HG02588 (cell line): ENCODE measurements at regions not wholly inside any gene's neighbourhood (a gene's known extent, or its start where the extent isn't known, plus 50 kb on each side); places are given as distances from the start of the nearest gene placed in this dataset.

Experiments used
- ATAC-seq: cut with Tn5 transposase; IDR thresholded peaks from one replicate; pipeline ENCODE4 v1.9.1; 2021; ENCODE audit warnings: mild to moderate bottlenecking, moderate library complexity; ENCODE audit not compliant: unreplicated experiment

DNA sequence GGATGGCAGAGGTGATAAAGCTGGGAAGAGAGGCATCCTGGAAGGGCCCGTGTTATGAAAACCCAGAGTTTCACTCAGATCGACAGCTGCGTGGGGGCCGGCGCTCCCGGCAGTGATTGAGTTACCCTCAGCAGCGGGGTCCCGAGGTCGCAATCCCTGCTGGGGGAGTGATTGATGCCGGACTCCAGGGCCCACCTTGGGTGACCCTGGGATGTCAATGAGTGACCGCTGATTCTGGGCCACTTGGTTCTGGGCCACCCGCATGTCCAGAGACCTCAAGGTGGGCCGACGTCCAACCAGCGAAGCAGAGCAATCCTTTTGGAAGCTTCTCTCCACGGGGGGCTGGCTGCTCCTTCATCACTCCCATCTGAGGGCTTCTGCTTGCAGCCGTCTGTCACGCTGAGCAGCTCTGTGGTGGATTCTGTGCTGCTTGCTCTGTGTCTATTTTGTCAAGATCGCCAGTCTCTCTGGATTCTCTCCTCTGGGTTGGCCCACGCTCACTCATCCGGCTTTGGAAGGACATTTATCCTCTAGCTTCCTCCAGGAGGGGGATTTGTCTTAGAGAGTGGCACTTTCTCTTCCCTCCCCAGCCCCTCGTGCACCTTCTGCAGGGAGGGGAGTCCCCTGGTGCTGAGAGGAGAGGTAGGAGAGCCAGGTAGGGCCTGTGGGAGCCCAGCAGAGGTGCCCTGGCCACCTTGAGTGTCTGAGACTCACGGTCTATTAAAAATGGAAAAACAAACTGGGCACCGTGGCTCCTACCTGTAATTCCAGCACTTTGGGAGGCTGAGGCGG is 110.9 kb upstream of the C1orf174 start:
- no peak for ATAC-seq

DNA sequence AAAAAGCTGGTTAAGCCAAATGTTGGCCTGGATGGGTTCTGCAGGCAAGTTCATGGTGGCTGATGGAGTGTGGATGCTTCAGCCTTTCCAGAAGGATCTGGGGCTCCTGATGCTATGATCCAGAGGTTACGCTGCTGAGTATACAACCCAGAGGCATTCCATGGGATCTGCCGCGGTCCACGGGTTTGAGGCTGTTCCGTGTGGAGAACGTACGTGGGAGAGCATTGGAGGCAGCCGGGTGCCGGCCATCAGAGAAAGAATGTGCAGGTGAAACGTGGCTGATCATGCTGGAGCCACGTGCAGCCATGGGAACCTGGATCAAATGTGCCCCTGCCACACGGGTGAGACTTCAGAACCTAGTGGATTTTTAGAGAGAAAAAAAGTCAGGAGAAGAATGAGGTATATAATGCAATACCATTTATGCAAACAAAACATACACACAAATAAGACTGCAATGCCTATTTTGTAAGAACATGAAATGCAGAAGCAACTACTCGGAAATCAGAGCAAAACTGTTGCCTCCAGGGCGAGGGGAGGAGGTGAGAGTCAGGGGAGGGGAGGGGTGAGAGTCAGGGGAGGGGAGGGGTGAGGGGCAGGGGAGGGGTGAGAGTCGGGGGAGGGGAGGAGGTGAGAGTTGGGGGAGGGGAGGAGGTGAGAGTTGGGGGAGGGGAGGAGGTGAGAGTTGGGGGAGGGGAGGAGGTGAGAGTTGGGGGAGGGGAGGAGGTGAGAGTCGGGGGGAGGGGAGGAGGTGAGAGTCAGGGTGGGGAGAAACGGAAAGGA is 116.5 kb upstream of the C1orf174 start:
- no peak for ATAC-seq

DNA sequence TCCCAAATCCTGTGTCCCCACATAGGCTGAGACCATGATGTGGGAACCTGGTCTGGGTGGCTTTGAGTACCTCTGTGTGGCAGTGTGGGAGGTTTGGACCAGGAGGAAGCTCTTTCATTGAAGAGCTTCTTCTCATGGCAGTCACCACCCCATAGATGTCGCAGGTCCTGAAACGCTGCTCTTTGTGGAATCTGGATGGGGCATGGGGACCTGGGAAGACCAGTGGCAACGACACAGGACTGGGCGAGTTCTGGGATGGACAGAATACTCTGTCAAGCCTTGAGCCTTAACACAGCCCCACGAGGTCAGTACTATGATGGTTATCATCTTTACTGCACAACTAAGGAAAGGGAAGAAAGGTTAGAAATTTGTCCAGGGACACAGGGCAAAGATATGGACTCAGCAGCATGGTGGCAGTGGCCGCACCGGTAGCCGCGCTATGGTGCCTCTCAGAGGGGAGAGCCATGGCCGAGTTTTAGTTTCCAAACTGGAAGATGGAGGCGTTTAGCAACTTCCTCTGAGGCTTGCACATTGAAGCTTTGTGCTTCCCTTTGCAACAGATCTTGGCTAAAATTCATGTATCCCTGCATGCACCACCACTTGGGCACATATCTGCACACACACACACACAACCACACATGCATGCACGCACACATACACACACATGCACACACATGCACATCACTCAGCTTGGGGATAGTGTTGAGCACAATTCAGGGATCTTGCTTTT is 117.7 kb upstream of the C1orf174 start:
- ATAC-seq: no peak

DNA sequence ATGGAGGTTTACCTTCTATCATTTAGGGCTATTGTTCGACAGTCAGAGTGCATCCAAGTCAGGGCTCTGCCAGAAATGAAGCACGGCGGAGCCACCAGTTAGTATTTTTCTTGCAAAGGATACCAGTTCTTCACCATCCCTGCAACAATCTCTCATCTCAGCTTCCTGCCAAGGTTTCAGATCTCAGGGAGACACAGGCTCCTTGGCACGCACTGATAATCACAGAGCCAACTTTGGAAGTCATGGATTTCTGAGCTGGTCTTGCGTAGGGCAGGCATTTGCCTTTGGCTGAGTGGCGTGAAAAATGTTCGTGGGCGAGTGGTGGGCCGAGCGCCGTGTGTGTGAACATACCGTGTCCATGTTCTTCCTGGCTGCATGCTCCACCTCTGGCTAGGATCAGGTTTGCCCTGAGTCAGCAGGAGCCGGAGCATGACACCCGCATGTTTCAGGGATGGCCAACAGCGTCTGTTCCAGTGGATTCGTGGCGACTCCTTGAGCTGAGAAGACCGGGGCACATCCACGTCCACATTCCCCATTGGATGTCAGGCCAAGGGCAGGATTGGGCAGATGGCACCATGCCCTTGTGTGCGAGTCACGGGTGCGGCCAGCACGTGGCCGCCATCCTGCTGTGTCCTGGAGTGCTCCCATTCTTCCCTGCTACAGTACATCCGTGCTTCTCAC is 118.5 kb upstream of the C1orf174 start:
- no peak for ATAC-seq

DNA sequence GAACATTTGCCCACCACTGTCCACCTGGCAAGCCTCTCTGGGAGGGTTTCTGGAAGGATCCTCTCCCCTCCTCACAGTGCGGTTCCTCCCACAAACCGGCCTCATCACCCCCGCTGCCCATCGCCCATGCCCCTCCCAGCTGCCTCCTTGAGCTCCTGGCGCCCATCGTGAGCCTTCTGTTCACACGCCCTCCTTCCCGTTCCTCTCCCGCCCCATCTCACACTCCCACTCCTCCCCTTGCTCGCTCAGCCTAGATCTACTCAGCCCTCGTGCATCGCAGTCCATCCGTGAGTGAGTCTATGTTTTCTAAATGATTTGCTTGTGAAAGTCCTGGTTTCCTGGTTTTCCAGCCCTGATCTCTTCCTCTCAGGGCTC is 119.1 kb upstream of the C1orf174 start:
- no peak for ATAC-seq

DNA sequence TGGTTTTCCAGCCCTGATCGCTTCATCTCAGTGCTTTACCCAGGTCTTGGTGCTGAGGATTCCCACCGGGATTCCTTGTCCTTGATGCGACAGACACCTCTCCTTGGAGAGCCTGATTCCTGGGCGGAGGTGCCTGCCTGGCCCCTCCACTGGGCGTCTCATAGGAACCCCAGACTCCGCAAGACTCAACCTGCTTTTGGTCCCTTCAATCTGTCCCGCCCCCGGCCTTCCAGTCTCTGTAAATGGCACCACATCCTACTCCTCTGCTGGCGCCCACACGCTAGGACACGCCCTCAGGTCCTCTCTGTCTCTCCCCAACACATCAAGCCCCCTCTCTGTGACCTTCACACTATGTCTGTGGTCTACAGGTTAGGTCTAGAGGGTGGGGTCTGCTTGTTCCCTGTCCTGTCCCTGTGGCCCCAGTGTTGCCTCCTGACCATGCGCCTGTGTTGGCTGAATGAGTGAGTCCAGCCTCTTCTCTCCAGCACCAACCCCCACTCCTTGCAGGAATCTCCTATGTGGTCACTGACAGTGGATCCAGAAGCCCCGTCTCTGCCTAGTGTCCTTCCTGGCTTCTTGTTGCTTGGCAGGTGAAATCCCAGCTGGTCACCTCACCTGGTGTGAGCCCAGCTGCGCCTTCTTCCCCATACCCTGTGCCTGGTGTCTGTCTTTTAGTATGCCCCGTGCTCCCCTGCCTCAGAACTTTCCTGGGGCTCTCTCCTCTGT is 119.7 kb upstream of the C1orf174 start:
- ATAC-seq: no peak

DNA sequence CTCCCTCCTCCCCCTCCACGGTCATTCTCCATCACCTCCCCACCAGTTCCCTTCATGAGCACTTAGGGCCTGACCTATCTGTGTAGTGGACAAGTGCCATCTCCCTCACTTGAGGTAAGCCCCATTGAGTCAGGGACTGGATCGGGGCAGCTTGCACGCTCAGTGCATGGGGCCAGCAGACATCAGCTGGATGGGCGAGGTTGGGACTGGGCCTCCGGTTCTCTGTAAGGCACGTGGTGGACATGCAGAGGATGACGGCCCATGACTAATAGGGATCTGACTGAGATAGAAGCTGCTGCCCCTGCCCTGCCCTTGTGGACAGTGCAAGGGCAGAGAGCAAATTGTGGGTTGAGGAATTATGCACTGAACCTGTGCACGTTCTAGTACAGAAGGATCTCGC is 120.4 kb upstream of the C1orf174 start:
- no peak for ATAC-seq

DNA sequence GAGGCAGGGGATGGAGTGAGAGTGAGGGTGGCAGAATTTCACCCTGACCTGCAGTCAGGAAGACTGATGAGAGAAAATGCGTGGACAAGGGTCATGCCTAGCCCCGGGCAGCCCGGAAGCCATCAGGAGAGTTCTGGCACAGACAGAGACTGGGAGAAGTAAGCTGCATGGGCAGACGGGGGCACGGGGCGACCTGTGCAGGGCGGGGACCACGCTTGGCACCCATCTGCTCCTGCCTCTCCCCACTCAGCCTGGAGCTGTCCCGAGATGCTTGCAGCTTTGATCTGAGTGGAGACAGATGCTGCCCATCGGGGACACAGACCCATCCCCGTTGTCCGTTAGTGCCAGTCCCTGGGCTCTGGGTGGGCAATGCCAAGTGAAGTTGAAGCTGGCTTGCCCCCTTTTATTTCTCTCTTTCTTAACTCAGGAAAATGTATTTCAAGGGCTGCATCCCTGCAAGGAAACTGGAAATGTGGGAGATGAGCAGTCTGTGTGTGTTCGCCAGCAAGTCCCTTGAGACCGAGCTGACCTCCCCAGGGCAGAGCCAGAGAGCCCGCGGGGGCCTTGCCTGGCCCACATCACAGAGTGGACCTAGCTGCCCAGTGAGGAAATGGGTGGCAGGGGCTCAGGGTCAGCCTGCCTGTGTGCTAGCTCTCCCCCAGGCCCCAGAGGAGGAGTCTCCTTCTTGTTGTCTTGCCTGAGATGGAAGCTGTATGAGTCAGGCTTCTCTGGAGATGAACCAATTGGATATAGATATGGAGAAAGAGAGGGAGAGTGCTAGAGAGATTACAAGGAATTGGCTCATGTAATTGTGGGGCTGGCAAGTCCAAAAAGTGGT is 121.3 kb upstream of the C1orf174 start:
- no peak for ATAC-seq

DNA sequence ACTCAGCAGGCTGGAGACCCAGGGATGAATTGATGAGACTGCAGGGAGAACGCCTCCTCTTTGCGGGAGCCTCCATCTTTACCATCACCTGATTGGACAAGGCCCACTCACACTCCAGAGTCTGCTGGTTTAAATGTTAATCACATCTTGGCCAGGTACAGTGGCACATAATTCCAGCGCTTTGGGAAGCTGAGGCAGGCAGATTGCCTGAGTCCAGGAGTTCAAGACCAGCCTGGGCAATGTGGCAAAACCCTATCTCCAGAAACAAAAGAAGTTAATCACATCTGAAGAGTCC is 121.8 kb upstream of the C1orf174 start:
- ATAC-seq: no peak

DNA sequence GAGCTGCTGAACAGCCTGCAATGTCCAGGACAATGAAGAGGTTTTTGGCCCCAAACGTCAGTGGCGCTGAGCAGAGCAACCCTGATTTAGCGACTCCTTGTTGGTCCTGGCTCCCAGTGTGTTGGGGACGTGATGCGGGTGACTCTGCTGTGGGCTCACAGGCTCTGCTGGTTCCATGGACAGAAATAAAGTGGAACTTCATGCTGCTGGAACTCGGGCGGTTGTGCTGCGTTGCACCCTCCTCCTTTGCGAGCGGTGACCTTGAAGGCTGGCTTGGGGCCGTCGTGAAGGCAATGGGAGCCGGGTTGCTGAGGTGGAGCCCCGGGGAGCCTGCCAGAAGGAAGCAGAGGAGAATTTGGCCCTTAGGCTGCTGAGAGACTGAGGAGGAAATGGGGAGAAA is 122.6 kb upstream of the C1orf174 start:
- no peak for ATAC-seq

DNA sequence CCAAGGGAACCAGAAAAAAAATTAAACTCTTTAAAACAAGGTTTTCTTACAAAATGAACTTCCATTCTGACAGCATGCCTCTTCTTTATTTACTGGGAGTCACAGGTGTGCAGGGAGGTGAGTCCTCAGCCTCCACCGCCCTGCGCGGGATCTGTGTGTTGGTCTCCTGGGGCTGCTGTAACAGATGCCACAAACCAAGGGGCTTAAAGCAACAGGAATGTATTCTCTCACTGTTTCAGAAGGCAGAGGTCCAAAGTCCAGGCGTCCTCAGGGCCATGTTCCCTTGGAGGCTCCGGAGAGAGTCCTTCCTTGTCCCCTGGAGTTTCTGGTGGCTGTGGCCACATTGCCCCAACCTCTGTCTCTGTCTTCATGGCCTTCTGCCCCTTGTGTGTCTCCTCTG is 123.6 kb upstream of the C1orf174 start:
- ATAC-seq: no peak

DNA sequence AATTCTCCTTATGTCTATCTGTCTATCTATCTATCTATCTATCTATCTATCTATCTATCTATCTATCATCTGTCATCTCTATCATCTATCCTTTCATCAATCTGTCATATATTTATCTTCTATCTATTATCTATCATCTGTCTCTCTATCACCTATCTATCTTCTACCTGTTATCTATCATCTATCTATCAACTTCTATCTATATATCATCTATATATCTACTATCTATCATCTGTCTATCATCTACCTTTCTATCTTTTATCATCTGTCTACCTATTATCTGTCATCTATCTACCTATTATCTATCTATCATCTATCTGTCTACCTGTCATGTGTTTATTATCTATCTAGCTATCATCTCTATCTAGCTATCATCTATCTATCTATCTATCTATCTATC is 124.7 kb upstream of the C1orf174 start:
- ATAC-seq: no peak

DNA sequence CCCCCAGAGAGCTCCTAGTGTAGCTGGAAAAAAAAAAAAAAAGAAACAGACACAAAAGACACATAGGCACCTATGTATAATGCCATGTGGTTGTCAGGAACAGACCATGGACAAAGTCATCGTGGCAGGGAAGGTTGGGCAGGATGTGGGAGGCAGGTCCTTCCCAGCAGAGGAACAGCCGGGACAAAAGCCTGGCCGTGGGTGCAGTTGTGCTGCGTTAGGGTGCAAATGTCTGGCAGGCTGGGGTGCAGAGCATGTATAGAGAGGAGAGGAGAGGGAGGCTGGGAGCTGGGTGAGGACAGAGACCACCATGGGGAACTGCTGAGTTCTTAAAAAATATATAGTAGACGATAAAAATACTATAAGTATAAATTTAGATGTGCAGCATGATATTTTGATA is 125.7 kb upstream of the C1orf174 start:
- ATAC-seq: no peak

DNA sequence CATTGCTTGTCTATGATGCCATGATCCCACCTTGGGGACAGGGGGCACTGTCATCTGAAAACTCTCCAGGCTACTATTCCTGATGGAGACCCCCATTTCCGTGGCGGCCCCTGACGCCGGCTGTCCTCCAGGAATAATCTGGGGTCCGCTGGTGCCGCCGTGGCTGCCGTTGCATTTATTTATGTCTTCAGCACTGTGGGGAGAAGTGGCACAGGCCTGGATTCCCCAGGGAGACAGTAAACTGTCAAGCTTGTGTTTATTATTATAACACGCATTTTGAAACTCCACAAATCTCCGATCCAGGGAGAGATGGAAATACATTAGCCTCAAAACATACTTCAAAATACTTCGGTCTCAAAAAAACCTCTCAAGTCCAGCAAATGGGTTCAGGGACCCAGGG is 126.9 kb upstream of the C1orf174 start:
- no peak for ATAC-seq

DNA sequence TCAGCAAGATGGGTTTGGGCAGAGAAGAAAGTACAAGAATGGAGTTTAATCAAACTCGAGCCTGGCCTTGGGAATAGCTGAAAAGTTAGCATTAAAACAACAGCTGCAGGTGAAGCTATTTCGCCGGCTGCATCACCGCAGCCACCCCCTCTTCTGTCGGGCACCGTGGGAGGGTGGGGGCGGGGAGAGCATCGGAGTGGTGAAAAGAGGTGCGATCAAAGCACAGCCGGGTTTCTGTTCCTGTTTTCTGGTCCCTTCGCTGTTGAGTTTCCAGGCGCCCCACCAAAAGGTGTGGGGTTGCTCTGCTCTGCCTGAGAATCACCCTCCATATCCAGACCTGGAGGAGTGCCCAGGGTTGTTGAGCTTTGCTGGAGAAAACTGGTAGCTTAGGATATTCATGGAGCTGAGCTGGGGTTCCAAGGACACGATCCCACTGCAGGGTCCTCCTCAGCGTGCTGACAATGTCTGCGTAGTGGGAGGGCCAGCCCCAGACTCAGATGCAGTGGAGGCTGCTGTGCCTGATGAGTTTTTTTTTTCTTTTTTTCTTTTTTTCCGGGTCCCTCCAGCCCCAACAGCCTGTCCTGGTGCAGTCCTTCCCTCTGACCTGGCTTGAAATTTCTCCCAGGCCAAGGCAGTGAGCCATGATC is 127.5 kb upstream of the C1orf174 start:
- ATAC-seq: no peak

DNA sequence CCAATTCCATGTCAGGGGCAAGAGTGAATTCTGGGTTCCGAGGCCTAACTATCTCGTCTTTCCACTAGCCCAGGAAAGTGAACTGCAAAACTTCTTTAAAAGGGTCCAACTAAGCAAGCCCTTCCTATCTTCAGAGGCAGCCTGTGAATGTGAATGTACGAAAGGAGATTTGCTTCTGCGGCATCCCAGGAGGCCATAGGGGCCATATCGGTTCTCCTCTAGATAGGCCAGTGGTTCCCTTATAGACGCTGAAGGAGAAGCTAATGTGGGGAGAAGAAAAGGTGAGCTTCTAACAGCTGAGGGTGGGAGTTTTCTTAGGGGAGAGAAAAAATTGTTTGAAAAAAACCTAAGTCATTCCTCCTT is 128.0 kb upstream of the C1orf174 start:
- ATAC-seq: no peak

DNA sequence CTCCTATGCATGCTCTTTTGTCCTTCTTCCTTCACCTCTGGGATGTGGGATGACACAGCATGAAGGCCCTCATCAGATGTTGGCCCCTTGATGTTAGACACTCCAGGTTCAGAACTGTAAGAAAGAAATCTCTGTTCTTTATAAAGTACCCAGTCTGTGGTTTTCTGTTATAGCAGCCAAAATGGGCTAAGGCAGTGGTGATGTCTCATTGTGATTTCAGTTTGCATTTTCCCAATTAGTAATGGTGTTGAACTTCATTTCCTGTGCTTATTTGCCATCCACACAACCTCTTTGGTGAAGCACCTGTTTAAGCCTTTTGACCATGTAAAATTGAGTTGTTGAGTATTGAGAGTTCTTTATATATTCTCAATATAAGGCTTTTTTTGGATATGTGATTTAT is 129.3 kb upstream of the C1orf174 start:
- no peak for ATAC-seq

DNA sequence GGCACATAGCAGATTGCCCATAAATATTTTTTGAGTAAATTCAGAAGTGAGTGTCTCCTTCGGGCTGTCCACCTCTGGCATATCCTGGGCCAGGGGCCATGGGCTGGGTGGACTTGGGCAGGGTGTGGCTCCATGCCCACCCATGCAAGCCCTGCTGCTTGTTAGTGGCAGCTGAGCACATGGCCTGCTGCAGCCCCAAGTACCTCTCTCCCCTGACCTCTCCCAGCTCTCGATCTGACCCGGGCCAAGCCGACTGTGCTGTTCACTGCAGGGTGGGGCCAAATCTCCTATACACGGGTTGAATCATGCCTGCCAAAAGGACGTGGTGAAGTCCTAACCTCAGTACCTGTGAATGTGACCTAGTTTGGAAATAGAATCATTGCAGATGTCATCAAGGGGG is 132.5 kb upstream of the C1orf174 start:
- ATAC-seq: no peak

DNA sequence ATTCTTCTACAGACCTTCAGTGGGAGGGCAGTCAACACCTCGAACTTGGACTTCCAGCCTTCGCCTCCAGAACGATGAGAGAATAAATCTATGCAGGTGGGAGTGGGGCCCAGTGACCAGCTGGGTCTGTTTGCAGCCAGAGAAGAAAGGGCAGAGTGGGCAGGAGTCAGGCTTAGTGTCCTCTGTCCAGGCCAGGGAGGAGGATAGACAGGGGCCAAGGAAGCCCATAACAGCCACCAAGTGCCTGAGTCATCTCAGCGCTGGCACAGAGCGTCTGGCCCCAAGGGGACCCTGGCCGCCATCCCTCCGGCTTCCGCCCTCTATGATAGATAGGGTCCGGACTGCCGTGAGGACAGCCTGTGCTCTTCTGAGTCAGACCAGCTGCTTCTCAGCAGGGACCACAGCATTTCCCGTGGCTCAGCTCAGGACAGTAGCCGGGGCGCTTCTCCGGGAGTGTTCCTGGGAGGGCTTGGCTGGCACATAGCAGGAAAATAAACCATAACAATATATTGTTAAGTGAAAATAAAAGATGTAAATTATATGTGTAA is 133.1 kb upstream of the C1orf174 start:
- ATAC-seq: no peak
